HL-60 (cell line): ENCODE measurements at regions not wholly inside any gene's neighbourhood (a gene's known extent, or its start where the extent isn't known, plus 50 kb on each side); places are given as distances from the start of the nearest gene placed in this dataset.

Experiments used
- GABPA ChIP-seq: IDR thresholded peaks from 2 replicates; pipeline ENCODE4 v1.6.1; 2012; ENCODE audit warnings: low read depth
- POLR2AphosphoS5 ChIP-seq: IDR thresholded peaks from 2 replicates; pipeline ENCODE4 v1.6.1; 2012; ENCODE audit warnings: low read depth
- TF ChIP-seq, protein P1 (sequence below): IDR thresholded peaks from one replicate; pipeline ENCODE4 v1.5.1; 2011; ENCODE audit warnings: low read length, control low read depth, inconsistent platforms; ENCODE audit not compliant: insufficient read depth
- TF ChIP-seq, protein P2 (sequence below): IDR thresholded peaks from 2 replicates; pipeline ENCODE4 v1.6.1; 2012; ENCODE audit warnings: low read depth; ENCODE audit not compliant: insufficient replicate concordance

DNA sequence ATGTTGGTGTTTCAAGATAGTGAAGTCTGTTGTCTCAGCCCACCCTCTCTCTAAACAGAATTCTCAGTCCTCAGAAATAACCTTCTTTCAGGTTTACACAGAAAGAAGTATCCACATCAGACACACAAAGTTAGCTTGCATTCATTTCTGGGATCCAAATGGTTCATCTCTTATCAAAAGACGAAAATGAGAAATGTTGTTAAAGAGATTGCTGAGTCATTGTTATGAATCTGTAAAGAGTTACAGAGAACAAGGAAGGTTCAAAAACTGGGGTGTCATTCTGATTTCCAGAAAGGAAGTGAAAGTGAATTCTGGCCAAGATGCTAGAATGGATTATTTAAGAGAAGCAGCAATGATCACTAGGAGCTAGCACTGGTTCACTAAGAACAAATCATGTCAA, 90.5 kb upstream of the ATXN1 start:
- TF ChIP-seq, protein P1, sequence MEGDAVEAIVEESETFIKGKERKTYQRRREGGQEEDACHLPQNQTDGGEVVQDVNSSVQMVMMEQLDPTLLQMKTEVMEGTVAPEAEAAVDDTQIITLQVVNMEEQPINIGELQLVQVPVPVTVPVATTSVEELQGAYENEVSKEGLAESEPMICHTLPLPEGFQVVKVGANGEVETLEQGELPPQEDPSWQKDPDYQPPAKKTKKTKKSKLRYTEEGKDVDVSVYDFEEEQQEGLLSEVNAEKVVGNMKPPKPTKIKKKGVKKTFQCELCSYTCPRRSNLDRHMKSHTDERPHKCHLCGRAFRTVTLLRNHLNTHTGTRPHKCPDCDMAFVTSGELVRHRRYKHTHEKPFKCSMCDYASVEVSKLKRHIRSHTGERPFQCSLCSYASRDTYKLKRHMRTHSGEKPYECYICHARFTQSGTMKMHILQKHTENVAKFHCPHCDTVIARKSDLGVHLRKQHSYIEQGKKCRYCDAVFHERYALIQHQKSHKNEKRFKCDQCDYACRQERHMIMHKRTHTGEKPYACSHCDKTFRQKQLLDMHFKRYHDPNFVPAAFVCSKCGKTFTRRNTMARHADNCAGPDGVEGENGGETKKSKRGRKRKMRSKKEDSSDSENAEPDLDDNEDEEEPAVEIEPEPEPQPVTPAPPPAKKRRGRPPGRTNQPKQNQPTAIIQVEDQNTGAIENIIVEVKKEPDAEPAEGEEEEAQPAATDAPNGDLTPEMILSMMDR: no peak
- TF ChIP-seq GABPA (no peak), POLR2AphosphoS5 (no peak)
- TF ChIP-seq, protein P2, sequence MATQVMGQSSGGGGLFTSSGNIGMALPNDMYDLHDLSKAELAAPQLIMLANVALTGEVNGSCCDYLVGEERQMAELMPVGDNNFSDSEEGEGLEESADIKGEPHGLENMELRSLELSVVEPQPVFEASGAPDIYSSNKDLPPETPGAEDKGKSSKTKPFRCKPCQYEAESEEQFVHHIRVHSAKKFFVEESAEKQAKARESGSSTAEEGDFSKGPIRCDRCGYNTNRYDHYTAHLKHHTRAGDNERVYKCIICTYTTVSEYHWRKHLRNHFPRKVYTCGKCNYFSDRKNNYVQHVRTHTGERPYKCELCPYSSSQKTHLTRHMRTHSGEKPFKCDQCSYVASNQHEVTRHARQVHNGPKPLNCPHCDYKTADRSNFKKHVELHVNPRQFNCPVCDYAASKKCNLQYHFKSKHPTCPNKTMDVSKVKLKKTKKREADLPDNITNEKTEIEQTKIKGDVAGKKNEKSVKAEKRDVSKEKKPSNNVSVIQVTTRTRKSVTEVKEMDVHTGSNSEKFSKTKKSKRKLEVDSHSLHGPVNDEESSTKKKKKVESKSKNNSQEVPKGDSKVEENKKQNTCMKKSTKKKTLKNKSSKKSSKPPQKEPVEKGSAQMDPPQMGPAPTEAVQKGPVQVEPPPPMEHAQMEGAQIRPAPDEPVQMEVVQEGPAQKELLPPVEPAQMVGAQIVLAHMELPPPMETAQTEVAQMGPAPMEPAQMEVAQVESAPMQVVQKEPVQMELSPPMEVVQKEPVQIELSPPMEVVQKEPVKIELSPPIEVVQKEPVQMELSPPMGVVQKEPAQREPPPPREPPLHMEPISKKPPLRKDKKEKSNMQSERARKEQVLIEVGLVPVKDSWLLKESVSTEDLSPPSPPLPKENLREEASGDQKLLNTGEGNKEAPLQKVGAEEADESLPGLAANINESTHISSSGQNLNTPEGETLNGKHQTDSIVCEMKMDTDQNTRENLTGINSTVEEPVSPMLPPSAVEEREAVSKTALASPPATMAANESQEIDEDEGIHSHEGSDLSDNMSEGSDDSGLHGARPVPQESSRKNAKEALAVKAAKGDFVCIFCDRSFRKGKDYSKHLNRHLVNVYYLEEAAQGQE: no peak
